Mesendoderm (in vitro differentiated cells): ENCODE measurements at regions not wholly inside any gene's neighbourhood (a gene's known extent, or its start where the extent isn't known, plus 50 kb on each side); places are given as distances from the start of the nearest gene placed in this dataset.
"Not testable (repeated sequence)": the region's sequence is repeated elsewhere in the genome, so short reads cannot be mapped to it uniquely, and the experiment has no call there.

Experiments
- DNase-seq: peaks from one replicate; pipeline ENCODE4 v3.0.0; 2013
- H2AK5ac ChIP-seq: 2 replicates; pipeline ENCODE4 v1.6.1; 2013; ENCODE audit warnings: low read length, inconsistent platforms
- H2BK120ac ChIP-seq: 2 replicates; pipeline ENCODE4 v1.6.1; 2013; ENCODE audit warnings: low read depth, mild to moderate bottlenecking, low read length, moderate library complexity, mixed read lengths
- H2BK15ac ChIP-seq: replicated peaks from 2 replicates; pipeline ENCODE4 v1.6.1; 2013; ENCODE audit warnings: low read depth, mild to moderate bottlenecking, moderate library complexity
- H2BK5ac ChIP-seq: 2 replicates; pipeline ENCODE4 v1.6.1; 2013; ENCODE audit warnings: low read length, inconsistent platforms
- H3K18ac ChIP-seq: 2 replicates; pipeline ENCODE4 v1.6.1; 2013; ENCODE audit warnings: mild to moderate bottlenecking, low read length, mixed read lengths
- H3K23ac ChIP-seq: one replicate; pipeline ENCODE4 v1.6.1; 2013; ENCODE audit warnings: low read length
- H3K27ac ChIP-seq: 2 replicates; pipeline ENCODE4 v1.5.1; 2013; ENCODE audit warnings: low read depth, mild to moderate bottlenecking, inconsistent platforms, low read length, moderate library complexity
- H3K27me3 ChIP-seq: 2 replicates; pipeline ENCODE4 v1.6.1; 2013; ENCODE audit warnings: low read length, control low read depth, mild to moderate bottlenecking, inconsistent platforms; ENCODE audit not compliant: insufficient read depth, poor library complexity
- H3K36me3 ChIP-seq: 2 replicates; pipeline ENCODE4 v1.6.1; 2013; ENCODE audit warnings: low read length, inconsistent platforms; ENCODE audit not compliant: control insufficient read depth, insufficient read depth
- H3K4ac ChIP-seq: one replicate; pipeline ENCODE4 v1.6.1; 2013; ENCODE audit warnings: low read depth, mild to moderate bottlenecking, low read length, moderate library complexity
- H3K4me1 ChIP-seq: 2 replicates; pipeline ENCODE4 v1.6.1; 2013; ENCODE audit warnings: low read depth, low read length, inconsistent platforms; ENCODE audit not compliant: control insufficient read depth
- H3K4me2 ChIP-seq: 2 replicates; pipeline ENCODE4 v1.6.1; 2013; ENCODE audit warnings: low read length
- H3K4me3 ChIP-seq: 2 replicates; pipeline ENCODE4 v1.5.1; 2013; ENCODE audit warnings: mild to moderate bottlenecking, low read length
- H3K56ac ChIP-seq: one replicate; pipeline ENCODE4 v1.6.1; 2013; ENCODE audit warnings: low read length
- H3K79me1 ChIP-seq: 2 replicates; pipeline ENCODE4 v1.6.1; 2013; ENCODE audit warnings: low read length, inconsistent platforms
- H3K79me2 ChIP-seq: 2 replicates; pipeline ENCODE4 v1.6.1; 2013; ENCODE audit warnings: mild to moderate bottlenecking, low read length; ENCODE audit not compliant: control insufficient read depth, insufficient read depth
- H3K9ac ChIP-seq: 2 replicates; pipeline ENCODE4 v1.6.1; 2013; ENCODE audit warnings: low read length, inconsistent platforms
- H4K5ac ChIP-seq: one replicate; pipeline ENCODE4 v1.6.1; 2013; ENCODE audit warnings: low read length
- H4K8ac ChIP-seq: one replicate; pipeline ENCODE4 v1.6.1; 2013; ENCODE audit warnings: low read depth, mild to moderate bottlenecking, control low read depth, low read length, moderate library complexity
- WGBS: extraction: QIAGEN DNeasy Blood & Tissue Kit; methylation state at CpG from one replicate; pipeline ENCODE4 v1.1.7; 2013; ENCODE audit warnings: low lambda C conversion rate, missing lambda C conversion rate; ENCODE audit not compliant: insufficient coverage; ENCODE audit errors: extremely low coverage; 5-methylcytosine and 5-hydroxymethylcytosine counted together

- Histone ChIP-seq H3K79me2 (no peaks in the 10 kb centered on the region), H3K9ac (no peak overlapping the region), H2AK5ac (no peak overlapping the region), H2BK15ac (no peak overlapping the region), H3K18ac (no peak overlapping the region), H3K79me1 (no peaks in the 10 kb centered on the region), H3K4ac (no peak overlapping the region), H2BK5ac (no peak overlapping the region), H2BK120ac (no peak overlapping the region), H3K36me3 (no peaks in the 10 kb centered on the region), H4K8ac (no peak overlapping the region), H3K27me3 (no peaks in the 10 kb centered on the region), H3K4me2 (no peak overlapping the region), H3K4me3 (no peak overlapping the region), H4K5ac (no peak overlapping the region), H3K56ac (no peak overlapping the region), H3K4me1 (no peaks in the 10 kb centered on the region), H3K27ac (no peak overlapping the region), H3K23ac (no peak overlapping the region)
- no CpG with 5 or more reads among the region's 9 CpGs for WGBS
- no peak for DNase-seq
Measured at GRCh38 chr2:128610496-128610895, 291.8 kb upstream of the HS6ST1 start.

- Histone ChIP-seq H2BK5ac (no peak overlapping the region), H3K27ac (no peak overlapping the region), H2BK120ac (no peak overlapping the region), H3K4me3 (no peak overlapping the region), H3K27me3 (no peaks in the 10 kb centered on the region), H3K18ac (no peak overlapping the region), H3K79me1 (no peaks in the 10 kb centered on the region), H2BK15ac (no peak overlapping the region), H3K9ac (no peak overlapping the region), H2AK5ac (no peak overlapping the region), H3K4me2 (no peak overlapping the region), H3K4ac (no peak overlapping the region), H3K79me2 (no peaks in the 10 kb centered on the region), H3K4me1 (no peaks in the 10 kb centered on the region), H4K8ac (no peak overlapping the region), H4K5ac (no peak overlapping the region), H3K56ac (no peak overlapping the region), H3K23ac (no peak overlapping the region), H3K36me3 (no peaks in the 10 kb centered on the region)
- no CpG with 5 or more reads among the region's 8 CpGs for WGBS
- no peak for DNase-seq
Measured at GRCh38 chr2:128611421-128612320, 293.0 kb upstream of the HS6ST1 start.

GRCh38 chr2:128612628-128613027, 294.0 kb upstream of the HS6ST1 start:
- H2BK5ac ChIP-seq = no peak overlapping the region
- no peak overlapping the region for H3K27ac ChIP-seq
- no peak overlapping the region for H3K4me3 ChIP-seq
- H2AK5ac ChIP-seq = no peak overlapping the region
- no peak overlapping the region for H2BK15ac ChIP-seq
- no peak overlapping the region for H3K9ac ChIP-seq
- H3K27me3 ChIP-seq = no peaks in the 10 kb centered on the region
- no peaks in the 10 kb centered on the region for H3K4me1 ChIP-seq
- H3K56ac ChIP-seq = no peak overlapping the region
- no peak overlapping the region for H4K5ac ChIP-seq
- no peaks in the 10 kb centered on the region for H3K36me3 ChIP-seq
- H2BK120ac ChIP-seq = no peak overlapping the region
- no peaks in the 10 kb centered on the region for H3K79me2 ChIP-seq
- no peaks in the 10 kb centered on the region for H3K79me1 ChIP-seq
- WGBS = no CpG with 5 or more reads among the region's 3 CpGs
- H3K18ac ChIP-seq = no peak overlapping the region
- H3K4ac ChIP-seq = no peak overlapping the region
- no peak overlapping the region for H4K8ac ChIP-seq
- DNase-seq = no peak
- H3K23ac ChIP-seq = no peak overlapping the region
- H3K4me2 ChIP-seq = no peak overlapping the region

- Histone ChIP-seq H2BK15ac (no peak overlapping the region), H3K9ac (no peak overlapping the region)
- no CpG with 5 or more reads among the region's 7 CpGs for WGBS
Measured at GRCh38 chr2:128613351-128613750, 294.7 kb upstream of the HS6ST1 start.

DNA sequence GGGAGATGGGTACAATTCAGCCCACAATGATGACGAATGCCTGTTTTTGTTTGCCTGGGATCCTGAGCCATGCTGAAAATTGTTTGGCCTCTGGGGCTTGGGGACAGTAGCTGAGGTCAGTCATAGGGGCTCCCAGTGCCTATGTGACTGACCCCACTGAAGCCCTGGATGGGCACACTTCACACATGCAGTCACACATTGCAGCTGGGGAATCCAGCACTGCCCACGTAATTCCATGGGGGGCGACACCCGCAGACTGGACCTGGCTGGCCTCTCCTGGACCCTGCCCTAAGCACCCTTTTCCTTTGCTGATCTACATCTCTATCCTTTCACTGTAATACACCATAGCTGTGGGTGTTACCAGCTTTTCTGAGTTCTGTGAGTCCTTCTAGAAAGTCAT, 295.2 kb upstream of the HS6ST1 start:
- Histone ChIP-seq H3K79me2 (no peaks in the 10 kb centered on the region), H3K4me3 (no peak overlapping the region), H3K36me3 (no peaks in the 10 kb centered on the region), H3K4me2 (no peak overlapping the region), H4K8ac (no peak overlapping the region), H2BK5ac (no peak overlapping the region), H3K4ac (no peak overlapping the region), H2AK5ac (no peak overlapping the region), H4K5ac (no peak overlapping the region), H3K23ac (no peak overlapping the region), H2BK120ac (no peak overlapping the region), H3K79me1 (no peaks in the 10 kb centered on the region), H3K18ac (no peak overlapping the region), H2BK15ac (no peak overlapping the region), H3K27ac (no peak overlapping the region), H3K27me3 (no peaks in the 10 kb centered on the region), H3K9ac (no peak overlapping the region), H3K4me1 (no peaks in the 10 kb centered on the region), H3K56ac (no peak overlapping the region)
- DNase-seq = no peak
- WGBS = no CpG with 5 or more reads among the region's 4 CpGs

More at GRCh38 chr2:128613351-128613750, 294.7 kb upstream of the HS6ST1 start:
- no peaks in the 10 kb centered on the region for H3K79me1 ChIP-seq
- no peak for DNase-seq
- H3K36me3 ChIP-seq = no peaks in the 10 kb centered on the region
- H3K4me2 ChIP-seq = no peak overlapping the region
- no peak overlapping the region for H4K8ac ChIP-seq
- no peak overlapping the region for H2BK5ac ChIP-seq
- H3K4me3 ChIP-seq = no peak overlapping the region
- H3K4ac ChIP-seq = no peak overlapping the region
- H2BK120ac ChIP-seq = no peak overlapping the region
- H3K23ac ChIP-seq = no peak overlapping the region
- no peak overlapping the region for H3K27ac ChIP-seq
- no peaks in the 10 kb centered on the region for H3K4me1 ChIP-seq
- no peak overlapping the region for H2AK5ac ChIP-seq
- H4K5ac ChIP-seq = no peak overlapping the region
- H3K27me3 ChIP-seq = no peaks in the 10 kb centered on the region
- no peak overlapping the region for H3K18ac ChIP-seq
- H3K56ac ChIP-seq = no peak overlapping the region
- no peaks in the 10 kb centered on the region for H3K79me2 ChIP-seq

DNA sequence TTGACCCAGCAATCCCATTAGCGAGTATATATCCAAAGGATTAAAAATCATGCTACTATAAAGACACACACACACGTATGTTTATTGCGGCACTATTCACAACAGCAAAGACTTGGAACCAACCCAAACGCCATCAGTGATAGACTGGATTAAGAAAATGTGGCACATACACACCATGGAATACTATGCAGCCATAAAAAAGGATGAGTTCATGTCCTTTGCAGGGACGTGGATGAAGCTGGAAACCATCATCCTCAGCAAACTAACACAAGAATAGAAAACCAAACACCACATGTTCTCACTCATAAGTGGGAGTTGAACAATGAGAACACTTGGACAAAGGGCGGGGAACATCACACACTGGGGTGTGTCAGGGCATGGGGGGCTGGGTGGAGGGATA, 296.2 kb upstream of the HS6ST1 start:
- WGBS = no CpG with 5 or more reads among the region's 6 CpGs
- not testable (repeated sequence) for H3K27ac ChIP-seq, H3K79me1 ChIP-seq, H3K4me1 ChIP-seq, H3K9ac ChIP-seq, DNase-seq, H3K27me3 ChIP-seq, H3K79me2 ChIP-seq, H3K18ac ChIP-seq, H2BK15ac ChIP-seq, H3K4me2 ChIP-seq, H3K36me3 ChIP-seq, H4K8ac ChIP-seq, H3K23ac ChIP-seq, H3K4me3 ChIP-seq, H2BK120ac ChIP-seq, H2BK5ac ChIP-seq, H2AK5ac ChIP-seq, H4K5ac ChIP-seq, H3K56ac ChIP-seq, H3K4ac ChIP-seq
